CD4-positive, alpha-beta memory T cell (primary cell): ENCODE measurements at regions not wholly inside any gene's neighbourhood (a gene's known extent, or its start where the extent isn't known, plus 50 kb on each side); places are given as distances from the start of the nearest gene placed in this dataset.

Experiments used
- CTCF ChIA-PET: fragments of 350-600 bp; sonication (Branson Sonifier 250); formaldehyde crosslinking; loops from one replicate; lab custom pipeline; 2021; ENCODE audit warnings: inconsistent platforms; ENCODE audit not compliant: partially characterized antibody; lab: Charles Lee
- POLR2A ChIA-PET: fragments of 350-600 bp; sonication (Branson Sonifier 250); formaldehyde crosslinking; loops from one replicate; lab custom pipeline; 2021; ENCODE audit not compliant: partially characterized antibody; lab: Charles Lee
- DNase-seq, 5 donors: peaks; one replicate each; pipeline versions ENCODE4 v3.0.0 to v3.0.0-alpha.2; 2020 to 2022; ENCODE audit warnings: mixed read lengths in 1 of 5
- H3K27ac ChIP-seq: one replicate; pipeline ENCODE4 v1.7.0; 2013; ENCODE audit warnings: low read depth, low read length
- H3K27me3 ChIP-seq: 2 replicates; pipeline ENCODE4 v1.7.0; 2013; ENCODE audit warnings: mild to moderate bottlenecking, low read length, moderate library complexity; ENCODE audit not compliant: insufficient read depth
- H3K36me3 ChIP-seq: 2 replicates; pipeline ENCODE4 v1.7.0; 2013; ENCODE audit warnings: mild to moderate bottlenecking, low read length, moderate library complexity; ENCODE audit not compliant: insufficient read depth
- H3K4me1 ChIP-seq: 2 replicates; pipeline ENCODE4 v1.7.0; 2013; ENCODE audit warnings: mild to moderate bottlenecking, low read length, moderate library complexity; ENCODE audit not compliant: insufficient read depth
- H3K4me3 ChIP-seq, 2 donors: one replicate each; pipeline ENCODE4 v1.7.0; 2013; ENCODE audit warnings: low read length in 2 of 2, mild to moderate bottlenecking in 1 of 2
- H3K9me3 ChIP-seq, 2 donors: one replicate each; pipeline ENCODE4 v1.7.0; 2013; ENCODE audit warnings: low read length in 2 of 2, control low read depth in 1 of 2; ENCODE audit not compliant: control insufficient read depth in 1 of 2
- H3K27ac Mint-ChIP-seq, 7 donors: one replicate each; pipeline ENCODE4 v1.8.0; 2020 to 2021; ENCODE audit warnings: mixed read lengths in 7 of 7, mild to moderate bottlenecking in 6 of 7, inconsistent platforms in 3 of 7, moderate library complexity in 3 of 7
- H3K27me3 Mint-ChIP-seq, 2 donors: one replicate each; pipeline ENCODE4 v1.8.0; 2020 to 2021; ENCODE audit warnings: mixed read lengths in 2 of 2
- H3K36me3 Mint-ChIP-seq, 2 donors: one replicate each; pipeline ENCODE4 v1.8.0; 2020 to 2021; ENCODE audit warnings: mixed read lengths in 2 of 2, inconsistent platforms in 1 of 2, mild to moderate bottlenecking in 1 of 2
- H3K4me1 Mint-ChIP-seq, 4 donors: one replicate each; pipeline ENCODE4 v1.8.0; 2020 to 2021; ENCODE audit warnings: mixed read lengths in 4 of 4, mild to moderate bottlenecking in 1 of 4
- H3K4me3 Mint-ChIP-seq, 8 donors: one replicate each; pipeline ENCODE4 v1.8.0; 2020 to 2021; ENCODE audit warnings: mixed read lengths in 8 of 8, mild to moderate bottlenecking in 7 of 8, moderate library complexity in 6 of 8, inconsistent platforms in 3 of 8
- H3K9me3 Mint-ChIP-seq, 8 donors: one replicate each; pipeline ENCODE4 v1.8.0; 2020 to 2021; ENCODE audit warnings: mixed read lengths in 8 of 8, mild to moderate bottlenecking in 5 of 8, inconsistent platforms in 3 of 8, moderate library complexity in 1 of 8
- intact Hi-C: fragments of 100-400 bp; cut with micrococcal nuclease; formaldehyde crosslinking; loops from one replicate; pipeline ENCODE4 v1.15.1; 2023

DNA sequence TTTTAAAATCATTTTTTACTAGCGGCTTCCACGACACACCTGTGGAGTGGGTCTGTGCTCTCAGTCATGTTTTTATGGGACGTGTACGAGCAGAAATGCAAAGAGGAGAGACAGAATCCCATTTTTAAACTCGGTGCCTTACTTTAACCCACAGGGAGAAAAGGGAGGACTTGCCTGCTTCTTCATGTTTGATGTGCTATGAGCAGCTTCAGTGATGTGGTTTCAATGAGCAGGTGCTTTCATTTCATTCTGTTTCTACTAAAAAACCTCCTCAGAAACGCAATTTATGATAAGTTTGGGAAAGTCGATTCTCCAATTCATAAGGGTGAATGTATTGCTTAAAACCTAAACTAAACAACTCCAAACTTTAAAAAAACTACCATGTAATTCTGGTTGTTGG, 537.2 kb downstream of the GATA3 start:
- CTCF ChIA-PET, result no interaction called here
- no peak overlapping the region for H3K4me3 Mint-ChIP-seq

DNA sequence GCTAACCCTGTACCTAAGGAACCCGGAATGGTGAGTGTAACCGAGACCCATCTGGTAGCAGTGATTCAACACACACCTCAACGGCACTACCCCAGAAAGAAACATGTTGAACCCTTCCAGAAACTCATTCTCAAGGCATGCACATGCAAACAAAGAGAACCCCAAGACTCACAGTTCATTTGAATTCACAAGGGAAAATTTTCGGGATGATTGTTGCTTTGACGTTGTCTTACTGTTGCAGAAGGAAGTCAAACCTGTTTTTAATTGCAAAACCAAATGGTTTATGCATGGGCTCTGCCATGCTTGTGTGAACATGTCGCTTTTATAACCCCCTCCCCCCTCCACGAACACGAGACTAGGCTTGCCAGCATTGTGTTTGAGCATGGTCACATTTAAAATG, 539.7 kb downstream of the GATA3 start:
- Mint-ChIP-seq H3K27ac (no peak overlapping the region), H3K27me3 (peaks cover 0 to 7% of the 10 kb centered on the region in 2 donors), H3K4me3 (no peak overlapping the region), H3K9me3 (no peaks in the 10 kb centered on the region), H3K36me3 (no peaks in the 10 kb centered on the region), H3K4me1 (no peaks in the 10 kb centered on the region)
- Histone ChIP-seq H3K27ac (no peak overlapping the region), H3K9me3 (no peaks in the 10 kb centered on the region), H3K4me3 (no peak overlapping the region), H3K36me3 (no peaks in the 10 kb centered on the region), H3K4me1 (no peaks in the 10 kb centered on the region), H3K27me3 (no peaks in the 10 kb centered on the region)
- no peak for DNase-seq
- intact Hi-C loops, result no loop called here
- ChIA-PET CTCF (no interaction called here), POLR2A (no interaction called here)

More for the DNA sequence above, 537.2 kb downstream of the GATA3 start:
- intact Hi-C loops, result no loop called here
- Mint-ChIP-seq H3K27me3 (peaks cover 7 to 21% of the 10 kb centered on the region in 2 donors), H3K4me1 (no peaks in the 10 kb centered on the region), H3K9me3 (no peaks in the 10 kb centered on the region), H3K36me3 (no peaks in the 10 kb centered on the region), H3K27ac (no peak overlapping the region)
- Histone ChIP-seq H3K4me3 (no peak overlapping the region), H3K9me3 (no peaks in the 10 kb centered on the region), H3K27ac (no peak overlapping the region), H3K36me3 (no peaks in the 10 kb centered on the region), H3K27me3 (no peaks in the 10 kb centered on the region), H3K4me1 (no peaks in the 10 kb centered on the region)
- no peak for DNase-seq
- POLR2A ChIA-PET, result no interaction called here

DNA sequence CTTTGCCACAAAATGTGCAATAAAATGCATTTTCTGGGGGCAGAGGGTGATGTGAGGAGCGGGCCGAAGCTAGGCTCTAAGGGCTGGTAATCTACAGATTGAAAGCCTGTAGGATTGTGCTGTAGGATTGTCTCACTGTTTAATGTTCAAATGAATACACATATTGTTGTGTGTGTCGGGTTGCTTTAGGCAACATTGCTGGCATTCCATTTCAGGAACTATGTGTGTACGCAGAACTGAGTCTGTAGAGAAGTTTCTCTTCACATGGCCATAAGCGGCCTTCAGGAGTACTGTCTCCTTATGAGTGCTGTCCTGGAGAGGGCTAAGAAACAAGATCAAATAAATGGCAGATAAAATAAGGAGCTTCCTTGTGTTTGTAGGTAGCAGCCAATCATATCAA, 540.2 kb downstream of the GATA3 start:
- H3K27me3 ChIP-seq, result no peaks in the 10 kb centered on the region
- Mint-ChIP-seq H3K36me3 (no peaks in the 10 kb centered on the region), H3K4me1 (no peaks in the 10 kb centered on the region), H3K9me3 (no peaks in the 10 kb centered on the region), H3K27ac (no peak overlapping the region), H3K27me3 (peaks cover 0 to 8% of the 10 kb centered on the region in 2 donors), H3K4me3 (no peak overlapping the region)
- no peaks in the 10 kb centered on the region for H3K9me3 ChIP-seq
- no peaks in the 10 kb centered on the region for H3K36me3 ChIP-seq
- no peak overlapping the region for H3K27ac ChIP-seq
- H3K4me3 ChIP-seq, result no peak overlapping the region
- no peaks in the 10 kb centered on the region for H3K4me1 ChIP-seq
- POLR2A ChIA-PET, result no interaction called here
- CTCF ChIA-PET, result no interaction called here
- DNase-seq, result no peak
- intact Hi-C loops, result no loop called here

DNA sequence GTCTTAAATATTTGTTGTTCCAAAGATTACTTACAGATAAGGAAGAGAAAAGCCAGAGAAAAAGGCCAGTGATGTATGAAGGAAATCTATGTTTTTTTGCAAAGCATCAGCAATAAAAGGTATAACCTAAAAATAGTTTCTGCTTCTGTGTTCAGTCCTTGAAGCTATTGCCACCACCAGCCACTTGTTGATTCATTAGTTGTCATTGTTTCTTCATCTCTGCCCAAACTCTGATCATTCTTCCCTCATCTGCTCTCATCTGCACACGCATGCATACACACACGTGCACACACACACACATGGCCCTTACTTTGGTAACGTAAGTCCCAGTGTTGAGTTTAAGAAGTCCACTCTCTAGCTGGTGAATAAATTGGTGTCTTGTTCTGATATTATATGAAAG, 540.7 kb downstream of the GATA3 start:
- intact Hi-C loops, result no loop called here
- Mint-ChIP-seq H3K36me3 (no peaks in the 10 kb centered on the region), H3K27ac (no peak overlapping the region)

DNA sequence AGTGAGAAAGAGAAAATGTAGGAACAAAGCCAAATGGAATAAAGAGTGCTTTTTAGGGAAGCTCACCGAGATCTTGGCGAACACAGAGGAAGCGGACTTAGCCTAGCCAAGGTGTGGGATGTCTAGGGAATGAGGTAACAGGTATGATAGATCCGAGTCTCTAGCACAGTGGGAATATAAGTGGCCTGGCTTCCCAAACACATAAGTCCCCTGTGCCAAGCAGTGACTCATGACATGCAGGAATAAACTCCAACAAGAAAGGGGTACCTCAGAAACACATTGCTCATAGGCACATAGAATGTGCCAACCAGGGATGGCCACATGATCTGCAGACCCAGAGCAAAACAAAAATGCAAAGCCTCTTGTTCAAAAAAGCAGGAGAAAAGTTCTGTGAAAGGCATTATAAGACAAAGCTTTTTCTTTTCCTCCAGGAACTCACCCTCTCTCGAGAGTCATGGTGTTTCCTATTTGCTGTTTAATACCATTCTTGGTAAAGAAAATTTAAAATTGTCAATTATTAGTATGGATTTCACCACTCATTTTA, 542.5 kb downstream of the GATA3 start:
- H3K27me3 Mint-ChIP-seq, result peaks cover 0 to 6% of the 10 kb centered on the region in 2 donors
- Histone ChIP-seq H3K4me3 (no peak overlapping the region), H3K4me1 (no peaks in the 10 kb centered on the region), H3K27ac (no peak overlapping the region), H3K27me3 (no peaks in the 10 kb centered on the region), H3K9me3 (no peaks in the 10 kb centered on the region), H3K36me3 (no peaks in the 10 kb centered on the region)
- ChIA-PET POLR2A (no interaction called here), CTCF (no interaction called here)
- H3K27ac Mint-ChIP-seq, result no peak overlapping the region
- H3K9me3 Mint-ChIP-seq, result no peaks in the 10 kb centered on the region
- no peaks in the 10 kb centered on the region for H3K4me1 Mint-ChIP-seq
- H3K36me3 Mint-ChIP-seq, result no peaks in the 10 kb centered on the region
- no peak for DNase-seq
- intact Hi-C loops, result no loop called here
- no peak overlapping the region for H3K4me3 Mint-ChIP-seq

More for the DNA sequence above, 540.7 kb downstream of the GATA3 start:
- Histone ChIP-seq H3K27me3 (no peaks in the 10 kb centered on the region), H3K9me3 (no peaks in the 10 kb centered on the region), H3K4me3 (no peak overlapping the region), H3K4me1 (no peaks in the 10 kb centered on the region), H3K36me3 (no peaks in the 10 kb centered on the region), H3K27ac (no peak overlapping the region)
- Mint-ChIP-seq H3K27me3 (peaks cover 0 to 9% of the 10 kb centered on the region in 2 donors), H3K4me3 (no peak overlapping the region), H3K4me1 (no peaks in the 10 kb centered on the region), H3K9me3 (no peaks in the 10 kb centered on the region)
- ChIA-PET CTCF (no interaction called here), POLR2A (no interaction called here)
- DNase-seq, result no peak

DNA sequence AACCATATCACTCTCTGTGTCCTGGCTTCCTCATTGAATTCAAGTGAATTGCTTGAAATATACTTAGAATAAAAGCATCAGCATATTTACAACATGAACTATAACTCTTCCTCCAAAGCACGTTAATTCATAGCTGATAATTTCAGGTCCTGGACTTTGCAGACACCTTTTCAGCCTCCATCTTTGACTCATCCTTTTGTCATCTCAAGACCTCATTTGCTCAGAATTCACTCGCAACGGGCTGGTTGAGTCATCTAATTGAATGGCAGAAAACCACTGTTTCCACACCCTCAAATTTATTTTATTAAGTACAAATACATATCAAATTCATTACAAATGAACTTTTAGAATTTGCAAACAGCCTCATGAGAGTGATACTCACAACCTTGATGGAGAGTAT, 545.7 kb downstream of the GATA3 start:
- Histone ChIP-seq H3K36me3 (no peaks in the 10 kb centered on the region), H3K4me3 (no peak overlapping the region), H3K9me3 (no peaks in the 10 kb centered on the region), H3K27me3 (no peaks in the 10 kb centered on the region), H3K4me1 (no peaks in the 10 kb centered on the region), H3K27ac (no peak overlapping the region)
- no peak for DNase-seq
- ChIA-PET POLR2A (no interaction called here), CTCF (no interaction called here)
- intact Hi-C loops, result no loop called here
- H3K36me3 Mint-ChIP-seq, result no peaks in the 10 kb centered on the region
- H3K9me3 Mint-ChIP-seq, result peaks cover 0 to 15% (median 9%) of the 10 kb centered on the region in 8 donors
- H3K27ac Mint-ChIP-seq, result no peak overlapping the region
- H3K4me1 Mint-ChIP-seq, result no peaks in the 10 kb centered on the region
- H3K4me3 Mint-ChIP-seq, result no peak overlapping the region
- peaks cover 8 to 9% of the 10 kb centered on the region in 2 donors for H3K27me3 Mint-ChIP-seq

DNA sequence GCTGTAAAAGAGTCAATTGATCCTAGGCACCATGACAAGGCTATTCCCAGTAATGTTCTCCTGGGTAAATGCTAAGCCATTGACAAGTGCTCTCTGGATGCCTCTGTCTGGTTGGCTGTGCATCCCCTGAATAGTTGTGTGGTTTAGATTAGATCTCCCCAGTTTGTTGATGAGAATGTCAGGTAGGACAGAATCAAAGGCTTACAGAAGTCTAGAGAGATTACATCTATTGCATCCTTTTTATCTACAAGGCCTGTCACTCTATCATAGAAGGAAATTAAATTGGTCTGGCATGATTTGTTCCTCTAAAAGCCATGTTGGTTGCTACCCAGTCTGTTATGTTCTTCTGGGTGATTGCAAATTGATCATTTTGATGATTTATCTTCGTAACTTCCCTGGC, 548.3 kb downstream of the GATA3 start:
- ChIA-PET POLR2A (no interaction called here), CTCF (no interaction called here)
- Histone ChIP-seq H3K9me3 (no peaks in the 10 kb centered on the region), H3K27ac (no peak overlapping the region), H3K4me1 (no peaks in the 10 kb centered on the region), H3K36me3 (no peaks in the 10 kb centered on the region), H3K4me3 (no peak overlapping the region), H3K27me3 (no peaks in the 10 kb centered on the region)
- H3K27ac Mint-ChIP-seq, result no peak overlapping the region
- H3K36me3 Mint-ChIP-seq, result peaks cover 2 to 4% of the 10 kb centered on the region in 2 donors
- no peak for DNase-seq
- H3K27me3 Mint-ChIP-seq, result peaks cover 12% of the 10 kb centered on the region in 2 donors
- H3K4me1 Mint-ChIP-seq, result no peaks in the 10 kb centered on the region
- H3K4me3 Mint-ChIP-seq, result no peak overlapping the region
- peaks cover 4 to 34% (median 24%) of the 10 kb centered on the region in 8 donors for H3K9me3 Mint-ChIP-seq
- intact Hi-C loops, result no loop called here
